GM19025 (cell line): ENCODE measurements at regions not wholly inside any gene's neighbourhood (a gene's known extent, or its start where the extent isn't known, plus 50 kb on each side); places are given as distances from the start of the nearest gene placed in this dataset.

Experiments used
- ATAC-seq: cut with Tn5 transposase; IDR thresholded peaks from one replicate; pipeline ENCODE4 v1.9.1; 2021; ENCODE audit warnings: mild to moderate bottlenecking, low read depth, moderate library complexity; ENCODE audit not compliant: unreplicated experiment

GRCh38 chr2:75788902-75789301 lies 78.2 kb upstream of the GCFC2 start:
- ATAC-seq = no peak

DNA sequence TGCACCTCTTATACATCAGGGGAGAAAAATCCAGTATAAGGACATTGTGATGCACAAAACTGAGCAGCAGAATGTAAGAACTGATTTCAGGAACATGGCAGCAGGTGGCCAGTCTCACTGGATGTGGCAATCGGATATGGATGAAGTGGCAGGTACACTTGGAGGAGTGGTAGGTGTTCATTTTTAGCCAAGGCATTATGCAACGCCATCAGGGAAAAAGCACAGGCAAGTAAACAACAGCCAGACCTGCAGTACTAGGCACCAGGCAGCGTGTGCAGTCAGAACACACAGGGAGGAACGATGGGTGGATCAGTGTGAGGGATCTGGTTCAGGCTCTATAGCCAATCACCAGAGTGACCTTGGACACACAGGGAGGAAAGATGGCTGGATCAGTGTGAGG lies 77.4 kb upstream of the GCFC2 start:
- no peak for ATAC-seq

- ATAC-seq = no peak
These were observed 76.9 kb upstream of the GCFC2 start for GRCh38 chr2:75787532-75788132.

- no peak for ATAC-seq
These were observed 64.7 kb upstream of the GCFC2 start for GRCh38 chr2:75775311-75775823.

DNA sequence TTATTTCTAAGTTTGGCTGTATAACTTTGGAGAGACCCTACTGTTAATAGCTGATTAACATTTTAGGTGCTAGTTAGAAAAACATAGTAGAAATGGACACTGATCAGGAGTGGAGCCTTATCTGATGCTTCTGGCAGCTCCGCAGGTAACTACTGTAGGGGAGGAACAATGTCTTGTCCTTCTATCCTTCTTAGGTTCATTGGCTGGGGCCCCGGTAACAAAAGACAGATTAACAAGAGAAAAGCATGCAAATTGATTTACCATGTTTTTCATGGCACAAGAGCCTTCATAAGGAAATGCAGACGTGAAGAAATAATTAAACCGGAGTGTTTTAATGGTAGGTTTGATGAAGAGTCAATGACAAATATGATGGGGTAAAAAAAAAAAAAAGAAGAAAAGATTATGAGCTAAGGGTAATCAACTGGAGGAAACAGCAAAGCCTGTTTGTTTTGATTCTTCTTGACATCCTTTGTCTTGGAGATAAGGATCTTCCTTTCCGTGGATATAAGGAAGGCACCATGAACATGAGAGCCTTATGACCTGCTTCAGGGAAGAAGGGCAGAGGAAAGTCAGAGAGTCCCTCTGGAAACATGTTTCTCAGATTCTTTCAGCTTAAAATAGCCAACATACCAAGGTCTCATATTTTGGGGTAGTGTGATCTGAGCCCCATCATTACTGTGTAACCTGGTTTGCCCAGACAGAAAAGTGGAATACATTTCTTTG lies 62.4 kb upstream of the GCFC2 start:
- no peak for ATAC-seq

DNA sequence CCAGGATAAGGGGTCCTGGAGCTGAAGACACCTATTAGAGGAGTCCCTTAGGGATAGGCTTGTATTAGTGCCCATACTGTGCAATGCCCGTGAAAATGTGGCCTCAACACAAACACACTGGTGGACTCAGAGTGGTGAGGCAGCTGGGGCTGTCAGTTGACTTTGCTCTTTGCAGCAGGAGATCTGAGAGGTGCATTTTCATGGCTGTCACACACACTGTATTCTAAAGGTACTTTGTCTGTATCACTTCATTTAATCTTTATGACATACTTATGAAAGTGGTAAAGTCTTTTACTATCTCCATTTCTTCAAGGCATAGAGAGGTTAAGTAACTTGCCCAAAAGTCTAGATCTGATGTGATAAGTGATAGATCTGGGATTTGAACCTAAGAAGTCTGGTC lies 55.1 kb upstream of the GCFC2 start:
- no peak for ATAC-seq

DNA sequence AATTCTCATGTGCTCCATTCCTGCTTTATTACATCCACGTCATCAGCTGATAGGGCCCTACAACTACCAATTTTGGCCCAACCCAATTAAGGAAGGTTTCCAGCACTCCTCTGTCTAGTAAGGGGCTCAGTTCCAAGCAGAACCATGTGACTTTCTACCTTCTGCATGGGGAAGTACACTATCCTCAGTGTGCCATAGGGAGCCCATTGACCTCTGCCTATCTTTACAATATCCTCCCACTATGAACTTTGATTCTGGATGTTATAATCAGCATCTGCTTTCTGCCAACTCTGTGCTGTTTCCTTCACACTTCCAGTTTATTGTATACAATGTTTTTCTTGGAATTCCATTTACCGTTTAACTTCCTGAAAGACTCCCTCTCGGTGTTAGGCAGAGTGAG lies 53.9 kb upstream of the GCFC2 start:
- no peak for ATAC-seq
